ENCODE measurements at regions not wholly inside any gene's neighbourhood (a gene's known extent, or its start where the extent isn't known, plus 50 kb on each side); places are given as distances from the start of the nearest gene placed in this dataset.

GRCh38 chr12:75820071-75820470, 211.5 kb downstream of the PHLDA1 start:
- H3K27ac ChIP-seq, result no peak overlapping the region
- TF ChIP-seq, protein P1, sequence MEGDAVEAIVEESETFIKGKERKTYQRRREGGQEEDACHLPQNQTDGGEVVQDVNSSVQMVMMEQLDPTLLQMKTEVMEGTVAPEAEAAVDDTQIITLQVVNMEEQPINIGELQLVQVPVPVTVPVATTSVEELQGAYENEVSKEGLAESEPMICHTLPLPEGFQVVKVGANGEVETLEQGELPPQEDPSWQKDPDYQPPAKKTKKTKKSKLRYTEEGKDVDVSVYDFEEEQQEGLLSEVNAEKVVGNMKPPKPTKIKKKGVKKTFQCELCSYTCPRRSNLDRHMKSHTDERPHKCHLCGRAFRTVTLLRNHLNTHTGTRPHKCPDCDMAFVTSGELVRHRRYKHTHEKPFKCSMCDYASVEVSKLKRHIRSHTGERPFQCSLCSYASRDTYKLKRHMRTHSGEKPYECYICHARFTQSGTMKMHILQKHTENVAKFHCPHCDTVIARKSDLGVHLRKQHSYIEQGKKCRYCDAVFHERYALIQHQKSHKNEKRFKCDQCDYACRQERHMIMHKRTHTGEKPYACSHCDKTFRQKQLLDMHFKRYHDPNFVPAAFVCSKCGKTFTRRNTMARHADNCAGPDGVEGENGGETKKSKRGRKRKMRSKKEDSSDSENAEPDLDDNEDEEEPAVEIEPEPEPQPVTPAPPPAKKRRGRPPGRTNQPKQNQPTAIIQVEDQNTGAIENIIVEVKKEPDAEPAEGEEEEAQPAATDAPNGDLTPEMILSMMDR (conservative IDR thresholded peaks at IDR 0.05), result no peak

GRCh38 chr12:75819512-75819911, 212.1 kb downstream of the PHLDA1 start:
- no peak overlapping the region for H3K27ac ChIP-seq
- TF ChIP-seq, protein P1 (conservative IDR thresholded peaks at IDR 0.05), result no peak

GRCh38 chr12:75818863-75819262, 212.7 kb downstream of the PHLDA1 start:
- TF ChIP-seq, protein P1 (conservative IDR thresholded peaks at IDR 0.05), result no peak
- no peak overlapping the region for H3K27ac ChIP-seq

DNA sequence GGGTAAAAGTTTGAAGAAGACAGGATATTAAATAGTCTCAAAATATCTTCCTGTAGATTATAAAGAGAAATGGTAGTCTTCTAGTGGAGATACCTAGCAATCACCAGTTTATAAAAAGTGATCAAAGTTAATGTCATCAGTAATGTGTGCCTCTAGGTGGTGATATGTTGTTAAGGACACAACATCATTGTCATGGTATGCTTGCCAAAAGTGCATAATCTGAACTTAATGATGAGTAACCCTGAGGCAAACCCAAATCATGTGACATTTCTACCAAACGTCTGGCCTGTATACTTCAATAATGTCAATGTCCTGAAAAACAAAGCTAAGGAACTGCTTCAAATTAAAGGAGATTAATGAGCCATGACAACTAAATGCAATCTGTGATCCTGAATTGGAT, 214.7 kb downstream of the PHLDA1 start:
- H3K27ac ChIP-seq, result no peak overlapping the region
- TF ChIP-seq, protein P1 (conservative IDR thresholded peaks at IDR 0.05), result peak; percentile 63

- H3K27ac ChIP-seq, result no peak overlapping the region
- TF ChIP-seq, protein P1 (conservative IDR thresholded peaks at IDR 0.05), result no peak
Observed at GRCh38 chr12:75815756-75816155, 215.8 kb downstream of the PHLDA1 start.

DNA sequence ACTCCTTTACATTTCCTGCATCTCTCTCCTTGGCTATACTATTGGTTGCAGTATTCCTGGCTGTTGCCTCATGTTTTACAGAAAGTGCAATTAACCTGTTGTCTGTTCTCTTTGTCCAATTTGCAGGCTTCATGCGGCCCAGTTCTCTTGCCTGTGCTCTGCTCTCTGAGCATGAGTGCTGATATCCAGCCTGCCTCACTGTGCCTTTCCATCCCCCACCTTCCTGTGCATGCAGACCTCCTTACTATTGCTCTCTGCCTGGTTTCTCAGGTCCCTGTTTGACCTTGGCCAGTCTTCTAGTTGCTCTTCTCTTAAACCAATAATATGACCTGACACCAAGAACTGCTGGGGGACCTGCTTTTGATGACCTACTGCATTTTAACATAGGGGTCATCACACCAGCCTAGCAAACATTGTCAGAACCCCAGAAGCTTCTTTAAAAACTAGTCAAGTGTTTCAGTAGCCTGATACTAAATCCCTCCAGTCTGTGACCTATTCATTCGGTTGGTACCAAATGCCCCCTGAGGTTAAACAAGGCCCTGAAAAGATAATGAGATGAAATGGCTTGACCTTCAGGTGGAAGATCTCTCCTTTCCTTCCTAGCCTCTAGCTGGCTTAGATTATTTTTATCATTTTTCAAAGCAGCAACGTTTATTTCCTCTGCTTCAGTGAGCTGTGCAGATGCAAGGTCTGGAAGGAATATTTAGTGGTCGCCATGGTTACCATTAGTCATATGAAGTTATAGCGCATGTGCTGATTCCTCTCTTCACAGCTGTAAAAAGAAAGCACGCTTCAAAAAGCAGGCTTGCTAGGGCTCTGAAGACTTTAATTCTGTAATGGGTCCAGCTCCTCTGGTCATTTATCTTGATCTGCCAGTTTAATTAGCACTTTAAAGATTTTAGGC, 216.5 kb downstream of the PHLDA1 start:
- H3K27ac ChIP-seq, result no peak overlapping the region

GRCh38 chr12:75813072-75813471, 218.5 kb downstream of the PHLDA1 start:
- H3K27ac ChIP-seq, result no peak overlapping the region
- TF ChIP-seq, protein P1 (conservative IDR thresholded peaks at IDR 0.05), result no peak

More for the DNA sequence above, 216.5 kb downstream of the PHLDA1 start:
- TF ChIP-seq, protein P1 (conservative IDR thresholded peaks at IDR 0.05), result no peak
